PC-3 (cell line): ENCODE measurements at regions not wholly inside any gene's neighbourhood (a gene's known extent, or its start where the extent isn't known, plus 50 kb on each side); places are given as distances from the start of the nearest gene placed in this dataset.

Experiments used
- ATAC-seq: fragments of 200-7000 bp; cut with Tn5 transposase; 2 replicates; pipeline ENCODE4 v1.9.1; 2020; ENCODE audit warnings: mild to moderate bottlenecking, moderate library complexity
- BruUV-seq: library from RNA; stranded (reverse); fragments of 400-500 nt; replicated peaks from 2 replicates; lab custom pipeline; 2021; lab: Mats Ljungman, UMichigan
- CTCF ChIA-PET: fragments of 300-600 bp; sonication (Branson Sonifier 250); formaldehyde crosslinking; loops from one replicate; lab custom pipeline; 2022; ENCODE audit warnings: antibody characterized with exemption; lab: Charles Lee
- POLR2A ChIA-PET: fragments of 300-600 bp; sonication (Branson Sonifier 250); formaldehyde crosslinking; loops from one replicate; lab custom pipeline; 2022; ENCODE audit warnings: antibody characterized with exemption; ENCODE audit not compliant: unreplicated experiment; lab: Charles Lee
- DNase-seq: peaks from one replicate; pipeline ENCODE4 v3.0.0-alpha.2; 2015
- H2AFZ ChIP-seq: fragments of 300-600 bp; sonication (generic); 2 replicates; pipeline ENCODE4 v1.6.0; 2016; ENCODE audit warnings: antibody characterized with exemption, low read length
- H3F3A ChIP-seq: fragments of 300-600 bp; sonication (generic); one replicate; pipeline ENCODE4 v1.6.0; 2017; ENCODE audit warnings: antibody characterized with exemption, low read length, control low read depth, mild to moderate bottlenecking; ENCODE audit not compliant: unreplicated experiment
- H3K27ac ChIP-seq: fragments of 300-600 bp; sonication (generic); 2 replicates; pipeline ENCODE4 v1.5.1; 2016; ENCODE audit warnings: mild to moderate bottlenecking, low read length
- H3K27me3 ChIP-seq: fragments of 300-600 bp; sonication (generic); 2 replicates; pipeline ENCODE4 v1.6.1; 2016; ENCODE audit warnings: low read length, mixed read lengths
- H3K36me3 ChIP-seq: fragments of 300-600 bp; sonication (generic); 2 replicates; pipeline ENCODE4 v1.6.1; 2016; ENCODE audit warnings: low read depth, mixed run types, low read length, mixed read lengths
- H3K4me1 ChIP-seq: fragments of 300-600 bp; sonication (generic); 2 replicates; pipeline ENCODE4 v1.5.1; 2016; ENCODE audit warnings: low read length; ENCODE audit not compliant: insufficient read depth
- H3K4me2 ChIP-seq: fragments of 300-600 bp; sonication (generic); 2 replicates; pipeline ENCODE4 v1.6.0; 2016; ENCODE audit warnings: low read length
- H3K4me3 ChIP-seq: fragments of 300-600 bp; sonication (generic); 2 replicates; pipeline ENCODE4 v1.5.1; 2016; ENCODE audit warnings: mild to moderate bottlenecking, low read length, mixed read lengths
- H3K79me2 ChIP-seq: fragments of 300-600 bp; sonication (generic); 2 replicates; pipeline ENCODE4 v1.6.1; 2017; ENCODE audit warnings: low read length, mixed read lengths
- H3K9ac ChIP-seq: fragments of 300-600 bp; sonication (generic); 2 replicates; pipeline ENCODE4 v1.6.0; 2016; ENCODE audit warnings: mild to moderate bottlenecking, low read length
- H3K9me2 ChIP-seq: fragments of 300-600 bp; sonication (generic); replicated peaks from 2 replicates; pipeline ENCODE4 v1.6.1; 2016; ENCODE audit warnings: mixed run types, low read length, mixed read lengths
- H3K9me3 ChIP-seq: fragments of 300-600 bp; sonication (generic); 2 replicates; pipeline ENCODE4 v1.6.1; 2016; ENCODE audit warnings: low read length, mixed read lengths
- H4K20me1 ChIP-seq: fragments of 300-600 bp; sonication (generic); 2 replicates; pipeline ENCODE4 v1.6.1; 2016; ENCODE audit warnings: low read length, mixed read lengths
- EZH2 ChIP-seq: fragments of 300-600 bp; sonication (generic); IDR thresholded peaks from one replicate; pipeline ENCODE4 v1.6.1; 2017; ENCODE audit warnings: antibody characterized with exemption, mild to moderate bottlenecking, low read length; ENCODE audit not compliant: unreplicated experiment
- EZH2phosphoT487 ChIP-seq: fragments of 300-600 bp; sonication (generic); IDR thresholded peaks from 2 replicates; pipeline ENCODE4 v1.6.1; 2018; ENCODE audit warnings: mild to moderate bottlenecking, antibody characterized with exemption, low read length, borderline replicate concordance
- intact Hi-C: fragments of 100-400 bp; cut with micrococcal nuclease; formaldehyde crosslinking; loops from 2 replicates; pipeline ENCODE4 v1.9.0; 2023
- TF ChIP-seq, protein P1 (sequence below): fragments of 300-600 bp; sonication (generic); conservative IDR thresholded peaks from 2 replicates; pipeline ENCODE4 v1.5.1; 2017; ENCODE audit warnings: antibody characterized with exemption, low read depth, mild to moderate bottlenecking, low read length

DNA sequence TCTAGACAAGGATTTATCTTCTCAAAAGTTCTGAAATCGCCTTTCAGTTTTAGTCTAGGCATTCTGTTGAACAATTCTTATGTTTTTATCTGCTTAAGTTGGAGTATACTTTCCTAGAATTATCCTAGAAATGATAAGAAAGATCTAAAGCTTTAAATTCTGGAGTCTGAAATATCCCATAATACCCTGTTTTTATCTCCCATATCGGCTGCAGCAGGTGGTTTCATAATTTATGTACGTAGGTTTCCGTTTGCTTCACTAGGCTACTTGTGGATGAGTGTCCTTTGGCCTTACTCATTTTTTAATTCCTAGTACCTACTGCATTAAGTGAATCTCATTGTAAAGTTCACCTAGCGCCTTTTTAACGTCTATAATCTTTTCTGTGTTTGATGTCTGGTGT is 58.5 kb upstream of the MGAT5 start:
- no peak overlapping the region for H3K9ac ChIP-seq
- ChIA-PET POLR2A (no interaction called here), CTCF (no interaction called here)
- no peak for DNase-seq
- no peaks in the 10 kb centered on the region for H3K9me3 ChIP-seq
- no TSS peak for BruUV-seq
- H3K9me2 ChIP-seq: no peaks in the 10 kb centered on the region
- no peak for ATAC-seq
- 0 out of 2 replicates have a peak, but pooled peaks cover 6% of the 10 kb centered on the region for H3K4me1 ChIP-seq
- H4K20me1 ChIP-seq: no peaks in the 10 kb centered on the region
- H2AFZ ChIP-seq: no peak overlapping the region
- no peaks in the 10 kb centered on the region for H3F3A ChIP-seq
- H3K36me3 ChIP-seq: no peaks in the 10 kb centered on the region
- H3K4me2 ChIP-seq: no peak overlapping the region
- H3K79me2 ChIP-seq: peaks cover 35% of the 10 kb centered on the region
- no peak overlapping the region for H3K27ac ChIP-seq
- TF ChIP-seq, protein P1, sequence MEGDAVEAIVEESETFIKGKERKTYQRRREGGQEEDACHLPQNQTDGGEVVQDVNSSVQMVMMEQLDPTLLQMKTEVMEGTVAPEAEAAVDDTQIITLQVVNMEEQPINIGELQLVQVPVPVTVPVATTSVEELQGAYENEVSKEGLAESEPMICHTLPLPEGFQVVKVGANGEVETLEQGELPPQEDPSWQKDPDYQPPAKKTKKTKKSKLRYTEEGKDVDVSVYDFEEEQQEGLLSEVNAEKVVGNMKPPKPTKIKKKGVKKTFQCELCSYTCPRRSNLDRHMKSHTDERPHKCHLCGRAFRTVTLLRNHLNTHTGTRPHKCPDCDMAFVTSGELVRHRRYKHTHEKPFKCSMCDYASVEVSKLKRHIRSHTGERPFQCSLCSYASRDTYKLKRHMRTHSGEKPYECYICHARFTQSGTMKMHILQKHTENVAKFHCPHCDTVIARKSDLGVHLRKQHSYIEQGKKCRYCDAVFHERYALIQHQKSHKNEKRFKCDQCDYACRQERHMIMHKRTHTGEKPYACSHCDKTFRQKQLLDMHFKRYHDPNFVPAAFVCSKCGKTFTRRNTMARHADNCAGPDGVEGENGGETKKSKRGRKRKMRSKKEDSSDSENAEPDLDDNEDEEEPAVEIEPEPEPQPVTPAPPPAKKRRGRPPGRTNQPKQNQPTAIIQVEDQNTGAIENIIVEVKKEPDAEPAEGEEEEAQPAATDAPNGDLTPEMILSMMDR: no peak
- TF ChIP-seq EZH2phosphoT487: no peak
- no peak for TF ChIP-seq EZH2
- intact Hi-C loops: no loop called here
- no peak overlapping the region for H3K4me3 ChIP-seq
- H3K27me3 ChIP-seq: no peaks in the 10 kb centered on the region

DNA sequence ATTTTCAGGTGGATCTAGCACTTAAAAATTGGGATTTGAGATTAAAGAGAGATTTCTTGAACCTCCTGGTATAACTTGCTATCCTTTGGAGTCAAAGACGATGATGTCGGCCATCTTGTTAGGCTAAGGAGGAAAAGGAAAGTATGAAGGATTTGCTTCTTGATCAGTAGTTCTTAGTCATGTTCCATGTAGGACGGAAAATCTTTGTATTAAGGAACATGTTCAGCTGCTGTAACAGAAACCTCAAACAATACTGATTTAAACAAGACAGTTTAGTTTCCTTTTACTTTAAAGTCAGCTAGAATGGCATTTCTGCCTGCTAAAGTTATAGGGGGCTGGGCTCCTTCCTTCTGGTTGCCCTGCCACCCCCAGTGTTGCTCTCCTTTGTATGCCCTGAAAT is 56.4 kb upstream of the MGAT5 start:
- BruUV-seq: no TSS peak
- no peak overlapping the region for H2AFZ ChIP-seq
- no peaks in the 10 kb centered on the region for H4K20me1 ChIP-seq
- ChIA-PET CTCF (no interaction called here), POLR2A (no interaction called here)
- no peaks in the 10 kb centered on the region for H3K9me3 ChIP-seq
- peaks cover 21% of the 10 kb centered on the region for H3K79me2 ChIP-seq
- ATAC-seq (no peak), DNase-seq (no peak)
- no peaks in the 10 kb centered on the region for H3K9me2 ChIP-seq
- intact Hi-C loops: no loop called here
- TF ChIP-seq EZH2phosphoT487 (no peak), EZH2 (no peak)
- TF ChIP-seq, protein P1: no peak
- no peak overlapping the region for H3K9ac ChIP-seq
- no peak overlapping the region for H3K4me2 ChIP-seq
- peaks cover 9% of the 10 kb centered on the region for H3K4me1 ChIP-seq
- H3K27me3 ChIP-seq: no peaks in the 10 kb centered on the region
- no peak overlapping the region for H3K27ac ChIP-seq
- no peaks in the 10 kb centered on the region for H3K36me3 ChIP-seq
- H3F3A ChIP-seq: no peaks in the 10 kb centered on the region
- no peak overlapping the region for H3K4me3 ChIP-seq

DNA sequence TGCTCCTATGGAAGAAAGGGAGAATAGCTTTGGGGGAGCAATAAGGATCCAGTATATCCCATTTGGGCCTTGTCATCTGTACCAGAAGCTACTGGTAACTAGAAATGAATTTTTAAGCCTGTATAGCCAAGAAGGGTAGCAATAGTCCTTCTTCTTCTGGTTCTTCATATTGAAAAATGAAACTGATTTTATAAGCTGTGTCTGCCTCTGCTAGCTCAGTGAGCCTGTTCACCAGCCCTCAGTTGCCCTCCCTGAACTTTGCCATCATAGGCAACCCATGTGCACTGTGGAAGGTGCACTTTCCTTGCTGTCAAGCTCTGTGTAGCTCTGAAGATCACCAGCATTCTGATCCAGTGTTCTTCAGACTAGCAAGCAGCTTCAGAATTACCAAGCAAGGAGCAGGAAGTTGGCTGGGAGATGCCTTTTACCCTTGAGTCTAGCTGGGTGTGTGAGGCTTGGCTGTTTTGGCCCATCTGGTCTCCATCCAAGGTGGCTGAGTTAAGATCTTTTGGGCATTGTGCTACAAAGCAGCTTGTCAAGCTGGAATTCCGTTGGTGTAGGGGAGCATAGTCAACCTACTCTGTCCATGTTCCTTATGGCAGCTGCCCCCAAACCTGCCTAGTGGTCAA is 55.8 kb upstream of the MGAT5 start:
- Histone ChIP-seq H3K27ac (no peak overlapping the region), H3K9ac (no peak overlapping the region), H3K4me3 (no peak overlapping the region), H3K36me3 (no peaks in the 10 kb centered on the region), H3K9me3 (no peaks in the 10 kb centered on the region), H3K79me2 (peaks cover 21% of the 10 kb centered on the region), H3F3A (no peaks in the 10 kb centered on the region), H2AFZ (no peak overlapping the region), H3K4me1 (peaks cover 14% of the 10 kb centered on the region), H3K4me2 (no peak overlapping the region), H4K20me1 (no peaks in the 10 kb centered on the region), H3K27me3 (no peaks in the 10 kb centered on the region), H3K9me2 (no peaks in the 10 kb centered on the region)
- intact Hi-C loops: no loop called here
- ATAC-seq: no peak
- no peak for TF ChIP-seq EZH2
- no TSS peak for BruUV-seq
- ChIA-PET CTCF (no interaction called here), POLR2A (no interaction called here)
- DNase-seq: no peak
